Activated CD4-positive, alpha-beta T cell treated with anti-CD3 and anti-CD28 coated beads, Interleukin-2, amount 50 U/mL, for 1 hour (primary cell): ENCODE measurements at regions not wholly inside any gene's neighbourhood (a gene's known extent, or its start where the extent isn't known, plus 50 kb on each side); places are given as distances from the start of the nearest gene placed in this dataset.

Source experiments
- DNase-seq: peaks from one replicate; pipeline ENCODE4 v3.0.0-alpha.2; 2020

DNA sequence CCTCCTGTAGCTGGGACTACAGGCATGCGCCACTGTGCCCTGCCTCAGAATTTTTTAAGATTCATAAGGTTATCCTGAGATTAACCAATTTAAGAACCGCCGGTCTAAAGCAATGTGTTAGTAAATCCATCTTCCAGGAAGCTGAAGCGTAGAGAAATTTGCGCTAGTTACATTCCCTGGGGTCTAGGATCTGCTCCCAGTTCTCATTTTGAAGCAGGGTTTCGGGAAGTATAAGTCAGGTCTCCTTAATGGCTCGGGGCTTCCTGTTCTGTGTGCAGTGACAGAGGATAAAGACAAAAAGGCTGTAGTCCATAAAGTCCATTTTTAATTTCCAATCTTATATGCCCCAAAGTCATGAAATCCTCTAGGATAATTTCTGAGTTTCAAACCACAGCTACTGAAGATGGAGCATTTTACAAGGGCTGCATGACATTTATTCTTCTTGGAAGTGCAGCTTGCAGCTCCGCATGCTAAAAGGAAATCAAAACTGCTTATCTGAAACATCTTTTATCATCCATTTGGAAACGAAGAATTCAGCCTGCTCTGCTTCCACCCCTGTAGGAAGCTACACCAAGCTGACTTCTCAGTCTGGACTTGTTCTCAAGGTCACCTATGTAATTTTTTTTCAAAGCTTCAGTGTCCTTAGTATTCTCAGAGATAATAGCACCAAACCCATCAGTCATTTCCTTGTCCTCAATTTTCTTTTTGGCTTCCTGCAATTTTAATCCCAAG lies 326.1 kb downstream of the PRL start:
- DNase-seq: no peak

DNA sequence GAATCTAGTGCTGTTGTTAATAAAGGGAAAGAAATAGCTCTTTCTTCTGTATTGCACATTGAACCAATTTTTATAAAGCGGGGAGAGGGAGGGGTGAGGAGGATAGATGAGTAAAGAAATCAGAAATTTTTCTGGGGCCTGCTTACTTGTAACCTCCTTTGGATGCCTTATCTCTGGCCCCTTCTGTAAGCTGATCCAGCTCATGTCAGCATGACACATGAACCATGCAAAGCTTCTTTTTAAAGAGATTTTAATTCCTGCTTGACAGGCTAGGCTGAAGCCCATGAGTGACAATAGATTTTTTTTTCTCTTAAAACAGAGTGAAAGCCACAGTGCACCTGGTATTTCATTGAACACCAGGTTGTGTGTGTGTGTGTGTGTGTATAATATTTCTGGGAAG lies 325.3 kb downstream of the PRL start:
- no peak for DNase-seq

DNA sequence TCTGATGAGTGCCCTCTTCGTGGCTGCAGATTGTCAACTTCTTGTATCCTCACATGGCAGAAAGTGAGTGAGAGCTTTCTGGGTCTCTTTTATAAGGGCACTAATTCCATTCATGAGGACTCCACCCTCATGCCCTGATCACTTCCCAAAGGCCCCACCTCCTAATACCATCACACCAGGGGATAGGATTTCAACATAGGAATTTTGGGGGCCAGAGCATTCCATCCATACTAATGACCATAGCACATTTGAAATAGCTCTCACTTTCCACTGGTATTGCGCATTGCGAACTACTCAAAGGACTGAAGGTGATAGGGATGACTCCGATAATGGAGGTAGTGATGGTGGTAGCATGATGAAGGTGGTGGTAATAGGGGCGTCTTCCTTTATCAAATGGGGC lies 324.3 kb downstream of the PRL start:
- no peak for DNase-seq

DNA sequence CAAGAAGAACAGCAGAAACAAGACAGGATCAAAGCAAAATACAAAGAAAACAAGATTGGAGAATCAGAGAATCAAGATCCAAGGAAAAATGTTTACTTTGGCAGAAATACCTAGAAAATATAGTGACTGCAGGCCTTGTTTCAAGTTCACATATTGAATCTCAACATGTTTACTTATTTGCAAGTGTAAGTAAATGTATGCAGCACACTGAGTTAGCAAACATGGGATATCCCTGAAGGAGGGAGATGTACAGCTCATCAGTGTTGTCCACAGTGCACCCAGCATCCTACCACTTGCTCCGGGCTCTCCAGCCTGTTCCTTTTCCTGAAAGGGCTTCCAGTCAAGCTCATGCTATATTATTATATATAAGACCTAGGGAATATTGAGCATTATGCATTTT lies 319.5 kb downstream of the PRL start:
- no peak for DNase-seq

DNA sequence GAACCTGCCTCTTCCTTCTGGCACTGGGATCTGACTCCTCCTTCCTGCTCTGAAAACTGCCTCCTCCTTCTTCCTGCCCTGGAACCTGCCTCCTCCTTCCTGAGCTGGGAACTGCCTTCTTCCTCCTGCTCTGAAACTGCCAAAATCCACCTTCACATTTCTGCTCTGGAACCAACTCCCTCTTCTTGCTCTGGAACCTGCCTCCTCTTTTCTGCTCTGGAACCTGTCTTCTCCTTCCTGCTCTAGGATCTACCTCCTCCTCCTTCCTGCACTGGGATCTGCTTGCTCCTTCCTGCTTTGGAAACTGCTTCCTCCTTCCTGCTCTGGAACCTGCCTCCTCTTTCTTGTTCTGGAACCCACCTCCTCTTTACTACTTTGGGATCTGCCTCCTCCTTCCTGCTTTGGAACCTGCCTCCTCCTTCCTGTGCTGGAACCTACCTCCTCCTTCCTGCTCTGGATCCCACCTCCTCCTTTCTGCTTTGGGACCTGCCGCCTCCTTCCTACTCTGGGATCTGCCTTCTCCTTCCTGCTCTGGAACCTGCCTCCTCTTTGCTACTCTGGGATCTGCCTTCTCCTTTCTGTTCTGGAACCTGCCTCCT lies 315.5 kb downstream of the PRL start:
- no peak for DNase-seq

DNA sequence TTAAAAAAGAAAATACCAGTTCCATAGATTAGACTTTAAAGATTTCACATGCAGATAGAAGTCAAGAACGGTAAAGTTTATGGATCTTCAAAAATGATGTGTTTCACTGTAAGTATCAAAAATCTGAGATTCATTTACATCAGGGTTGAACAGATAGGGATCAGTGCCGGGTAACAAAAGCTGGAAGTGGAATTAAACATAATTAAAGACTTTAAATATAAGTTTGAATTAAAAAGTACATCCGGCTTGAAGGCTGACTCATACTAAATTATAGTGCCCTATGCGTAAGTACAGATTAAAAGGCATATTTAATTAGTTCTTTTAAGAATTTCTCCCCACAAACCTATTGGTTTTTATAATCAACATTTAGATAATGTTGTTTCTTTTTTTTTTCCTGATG lies 312.7 kb downstream of the PRL start:
- DNase-seq: no peak

DNA sequence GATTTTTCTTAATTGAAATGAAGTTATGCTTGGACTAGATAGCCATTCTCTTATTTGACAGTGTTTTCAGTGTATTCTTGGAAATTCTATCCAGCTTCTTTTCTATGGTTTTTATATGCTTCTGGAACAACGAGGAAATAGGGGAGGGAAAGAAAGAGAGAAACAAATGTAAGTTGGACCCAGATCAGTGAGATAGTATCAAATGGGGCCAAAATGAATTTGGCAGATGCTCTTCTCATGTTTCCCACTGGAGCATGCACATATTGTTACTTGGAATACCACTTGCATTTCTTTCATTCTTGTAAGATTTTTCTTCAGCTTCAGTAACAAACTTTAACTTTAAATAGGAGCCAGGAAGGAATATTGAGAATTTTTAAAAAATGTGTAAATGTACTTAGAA lies 312.3 kb downstream of the PRL start:
- DNase-seq: no peak

DNA sequence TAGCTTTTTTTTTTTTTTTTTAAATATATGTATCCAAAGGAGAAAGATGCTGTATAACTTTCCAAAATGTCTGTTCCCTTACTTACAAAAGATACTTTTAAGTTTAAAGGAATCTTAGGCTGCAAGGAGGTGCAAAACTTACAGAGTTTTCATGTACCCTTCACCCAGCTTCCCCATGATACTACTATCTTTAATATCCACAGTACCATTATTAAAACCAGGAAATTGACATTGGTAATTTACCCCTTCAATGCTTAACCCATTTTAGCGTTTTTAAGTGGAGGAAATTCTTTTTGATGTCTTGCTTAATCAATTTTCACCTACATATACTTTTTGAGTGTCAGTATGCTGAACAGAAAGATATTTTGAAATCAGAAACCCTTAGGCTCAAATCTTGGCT lies 310.9 kb downstream of the PRL start:
- no peak for DNase-seq

DNA sequence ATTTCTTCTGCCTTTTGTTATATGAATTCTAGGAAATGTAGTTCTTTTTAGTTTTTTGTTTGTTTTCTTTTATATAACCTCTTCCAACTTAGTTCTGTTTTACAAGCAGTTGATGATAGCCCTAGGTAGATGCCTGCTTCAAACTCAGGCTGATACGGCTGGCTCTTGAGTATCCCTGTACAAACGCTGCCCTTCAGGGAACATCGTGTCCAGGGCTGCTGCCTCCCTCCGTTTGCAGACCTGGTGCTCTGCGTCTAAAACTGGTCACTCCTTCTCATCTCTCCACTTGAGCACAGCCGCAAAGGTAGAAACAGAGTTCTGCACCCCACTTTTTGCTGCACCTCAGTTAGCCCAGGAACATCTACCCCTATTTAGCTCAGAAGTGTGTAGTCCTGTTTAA lies 310.1 kb downstream of the PRL start:
- no peak for DNase-seq

DNA sequence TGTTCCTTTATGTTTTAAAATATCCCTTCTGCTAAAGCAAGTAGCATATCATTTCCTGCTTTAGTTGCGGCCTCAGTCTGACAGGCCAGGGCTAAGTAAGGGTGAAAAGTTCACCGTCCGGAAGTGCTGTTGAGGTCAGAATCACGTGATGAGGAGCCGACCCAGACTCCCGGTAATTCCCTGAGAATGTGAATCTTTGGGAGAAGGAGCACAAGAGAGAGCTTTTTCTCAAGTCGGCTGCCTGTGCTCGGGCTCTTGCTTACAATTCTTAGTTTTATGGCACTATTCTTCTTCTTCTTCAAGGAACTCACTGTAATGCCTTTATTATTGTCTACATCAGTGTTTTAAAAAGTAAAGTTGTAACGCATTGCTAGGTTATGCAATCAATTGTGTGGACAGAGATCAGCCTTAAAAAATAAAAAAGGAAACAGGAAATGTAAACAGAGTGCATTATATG lies 309.3 kb downstream of the PRL start:
- DNase-seq: no peak

DNA sequence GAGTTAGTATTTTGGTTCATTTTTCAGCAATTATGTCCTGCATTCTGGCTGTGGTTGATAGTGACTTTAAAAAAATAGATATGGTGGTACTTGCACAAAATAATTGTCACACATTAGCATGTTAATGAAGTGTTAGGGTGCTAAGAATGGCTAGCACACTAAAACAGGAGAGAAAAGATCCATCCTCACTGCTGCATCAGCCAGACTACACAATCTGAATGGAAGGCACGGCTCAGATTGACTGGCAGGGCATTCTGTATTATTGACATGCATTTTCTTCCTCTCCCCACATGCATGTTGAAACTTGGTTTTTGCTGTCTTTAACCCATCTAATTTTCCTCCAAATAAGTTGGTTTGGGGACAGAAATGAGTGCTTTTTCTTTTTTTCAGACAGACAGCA lies 306.3 kb downstream of the PRL start:
- DNase-seq: no peak

DNA sequence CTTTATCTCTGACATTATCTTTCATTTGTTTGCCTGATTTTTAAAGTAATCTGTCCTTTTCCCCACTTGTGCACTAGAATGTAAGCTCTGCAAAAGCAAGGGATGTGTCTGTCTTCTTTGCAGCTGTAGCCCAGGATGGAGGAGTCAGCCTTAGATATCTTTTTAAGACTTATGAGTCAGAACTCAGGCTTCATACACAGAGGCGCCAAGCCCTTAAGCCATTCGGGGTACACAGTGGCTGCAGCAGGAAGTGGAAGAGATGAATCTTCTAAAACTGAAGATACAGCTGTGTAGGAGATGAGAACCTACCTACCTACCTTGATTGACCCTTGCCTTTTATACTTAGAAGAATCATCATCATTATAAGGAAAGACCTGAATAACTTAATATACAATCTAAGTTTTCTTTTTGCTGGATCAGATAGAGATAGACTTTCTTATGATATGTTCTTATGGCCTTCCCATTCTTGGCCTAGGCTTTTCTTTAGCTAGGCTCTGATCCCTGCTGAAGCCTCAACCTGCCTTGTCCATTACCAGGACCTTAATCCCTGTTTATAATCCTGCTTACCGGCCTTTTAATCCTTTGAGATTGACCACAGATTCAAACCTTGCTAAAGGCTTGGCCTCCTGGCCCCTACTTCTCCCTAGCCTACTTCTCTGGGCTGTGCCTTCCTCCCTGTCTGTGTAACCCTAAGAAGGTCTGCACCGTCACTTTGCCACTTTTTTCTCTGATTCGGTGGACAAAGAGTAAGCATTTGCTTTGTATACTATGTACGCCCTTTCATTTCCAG lies 304.5 kb downstream of the PRL start:
- no peak for DNase-seq

DNA sequence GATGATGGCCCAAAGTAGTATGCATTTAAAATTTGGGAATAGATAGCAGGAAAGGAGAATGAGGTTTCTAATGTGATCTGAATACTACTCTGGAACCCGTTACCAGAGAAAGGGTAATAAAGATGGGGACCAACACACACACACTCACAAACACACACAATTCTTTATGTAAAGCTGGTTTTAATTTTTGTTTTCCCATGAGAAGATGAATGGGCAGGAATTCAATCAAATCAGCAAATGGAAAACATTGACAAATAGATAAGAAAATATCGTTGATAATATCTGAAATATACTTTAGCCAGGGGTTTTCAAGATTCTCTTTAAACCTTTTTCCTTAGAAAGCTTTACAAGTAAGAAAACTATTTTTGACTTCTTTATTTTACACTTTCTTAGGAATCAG lies 303.0 kb downstream of the PRL start:
- DNase-seq: no peak

DNA sequence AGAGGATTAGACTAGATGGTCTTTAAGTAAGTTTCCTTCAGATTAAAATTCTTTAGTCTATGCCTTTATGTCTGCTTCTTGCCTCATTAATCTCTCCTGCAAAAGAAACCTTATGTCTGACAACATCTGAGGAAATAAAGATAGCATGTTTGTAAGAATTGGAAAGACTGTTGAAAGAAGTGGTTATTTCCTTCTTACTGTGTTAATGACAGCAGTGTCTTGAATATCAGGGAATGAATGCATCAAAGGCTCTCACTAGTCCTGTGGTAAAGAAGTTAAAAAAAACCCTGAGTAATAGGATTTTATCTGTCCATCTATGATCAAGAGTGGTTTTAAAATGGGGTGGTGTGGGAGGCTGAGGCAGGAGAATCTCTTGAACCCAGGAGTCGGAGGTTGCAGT lies 302.0 kb downstream of the PRL start:
- DNase-seq: no peak

DNA sequence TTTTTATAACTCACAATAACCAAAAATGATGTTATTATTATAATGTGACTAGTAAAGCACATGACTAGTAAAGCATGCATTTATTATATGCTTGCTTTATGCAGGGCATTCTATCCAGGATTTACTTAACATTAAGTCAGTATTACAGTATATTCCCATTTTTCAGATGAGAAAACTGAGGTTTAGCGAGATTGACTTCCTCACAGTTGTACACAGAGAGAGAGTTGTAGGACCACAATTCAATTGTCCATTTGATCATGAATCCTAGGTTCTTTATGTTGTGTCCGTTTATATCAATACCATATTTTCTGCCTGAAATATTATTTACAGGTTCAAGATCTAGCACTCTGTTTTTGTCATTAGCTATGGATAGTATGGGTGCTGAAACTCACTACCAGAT lies 301.5 kb downstream of the PRL start:
- no peak for DNase-seq

DNA sequence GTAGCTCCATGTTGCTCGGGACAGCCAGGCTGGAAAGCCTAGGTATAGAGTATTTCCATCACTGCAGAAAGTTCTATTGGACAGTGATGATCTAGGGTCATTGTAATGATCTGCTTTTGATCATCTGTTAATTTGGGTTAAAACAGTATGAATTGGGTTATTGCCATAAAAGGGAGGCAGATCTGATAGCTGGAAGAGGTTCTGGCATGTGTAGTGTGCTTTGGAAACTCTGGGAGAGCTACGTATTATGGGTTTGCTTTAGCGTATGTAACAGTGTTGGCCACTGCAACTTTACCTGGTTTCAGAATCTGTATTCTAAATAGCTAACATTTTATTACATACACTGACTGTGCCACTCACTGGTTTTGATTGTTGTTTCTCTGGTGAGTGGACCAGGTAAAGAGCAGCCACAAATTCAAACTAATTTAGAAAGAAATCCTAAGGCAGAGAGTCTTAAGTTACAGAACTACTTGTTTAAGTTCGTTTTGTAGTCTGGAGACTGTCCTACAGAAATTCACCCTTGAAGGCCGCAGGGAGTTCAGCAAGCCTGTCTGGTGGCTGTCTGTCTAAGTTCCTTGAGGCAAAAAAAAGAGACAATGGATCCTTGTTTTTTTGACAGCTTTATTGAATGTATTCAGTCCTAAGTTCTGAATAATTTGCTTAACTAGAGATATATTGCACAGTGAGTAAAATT lies 300.3 kb downstream of the PRL start:
- no peak for DNase-seq

DNA sequence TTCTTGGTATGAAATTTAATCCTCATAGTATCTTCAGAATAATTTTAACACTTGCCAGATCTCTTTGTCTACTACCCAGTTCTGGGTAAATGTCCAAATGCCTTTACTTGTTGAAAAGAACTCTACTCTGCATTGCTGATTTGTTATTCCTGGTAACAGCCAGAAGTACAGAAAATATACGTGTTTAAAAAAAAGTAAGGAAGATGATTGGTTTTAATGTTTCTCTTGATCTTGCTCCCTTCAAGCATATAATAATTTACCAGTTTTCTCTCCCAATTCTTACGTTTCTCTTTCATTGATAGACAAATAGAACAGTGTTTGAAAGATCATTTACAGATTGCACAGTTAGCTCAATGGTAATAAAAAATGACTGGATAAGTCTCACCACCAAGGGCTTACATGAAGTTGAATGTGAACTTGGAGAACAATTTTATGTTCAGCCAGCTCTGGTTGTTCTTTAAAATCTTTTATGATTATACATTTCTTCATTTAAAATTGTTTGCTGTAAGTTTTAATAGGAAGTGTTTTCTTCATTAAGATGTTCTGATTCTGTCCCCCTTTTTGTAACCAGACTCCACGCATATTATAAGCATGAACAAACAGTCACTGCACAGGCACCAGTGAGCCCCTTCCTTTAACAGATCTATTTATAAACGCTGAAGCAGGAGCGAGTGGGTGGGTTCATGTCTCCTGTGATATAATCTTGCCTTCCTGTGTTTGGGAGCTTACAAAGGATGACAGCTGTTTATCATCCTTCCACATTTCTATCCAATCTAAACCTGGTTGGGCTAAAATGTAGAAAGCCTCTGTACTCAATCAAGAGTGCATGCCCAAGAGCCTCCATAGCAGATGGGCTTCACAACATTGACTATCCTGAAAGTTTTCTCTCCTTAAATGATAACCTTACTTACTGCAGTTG lies 299.5 kb downstream of the PRL start:
- DNase-seq: no peak

DNA sequence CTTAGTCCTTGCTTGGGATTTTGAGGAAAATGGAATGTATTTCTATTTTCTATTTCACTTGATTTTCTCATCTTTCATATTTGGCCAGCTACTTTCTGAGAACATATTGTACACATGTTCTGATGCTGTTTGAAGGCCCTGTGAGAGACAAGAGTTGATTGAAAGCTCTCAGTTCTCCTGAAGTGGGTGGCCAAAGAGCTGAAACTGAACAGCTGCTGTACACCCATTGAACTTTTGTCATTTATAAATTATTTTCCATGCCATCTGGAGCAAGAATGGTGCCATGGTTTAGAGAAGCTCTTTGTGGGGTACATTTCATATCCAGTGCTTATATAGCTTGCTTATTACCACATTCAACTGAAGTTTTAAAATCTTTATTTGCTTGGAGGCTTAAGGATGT lies 298.3 kb downstream of the PRL start:
- no peak for DNase-seq

DNA sequence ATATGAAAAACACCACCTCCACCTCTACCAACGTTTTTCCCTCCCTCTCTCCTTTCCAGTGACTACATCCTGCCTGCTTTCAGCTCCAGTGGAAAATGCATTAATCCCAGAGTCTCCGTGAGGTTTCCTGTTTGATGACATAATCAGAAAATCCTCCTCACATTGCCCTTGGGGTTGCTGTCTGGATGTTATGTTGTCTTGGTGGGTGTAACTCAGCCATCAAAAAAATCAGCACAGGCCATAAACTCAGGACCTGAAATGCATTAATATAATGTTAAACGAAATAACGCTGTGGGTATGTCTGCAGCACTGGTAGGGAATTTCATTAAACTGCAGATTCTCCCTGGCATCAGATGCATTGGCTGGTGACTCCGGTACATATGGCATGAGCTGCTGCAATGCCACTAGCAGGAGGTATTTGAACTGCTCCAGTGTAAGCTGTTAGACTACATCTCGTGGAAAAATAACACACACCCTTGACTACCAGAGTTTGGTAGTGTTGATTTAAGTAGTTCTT lies 297.8 kb downstream of the PRL start:
- DNase-seq: no peak

DNA sequence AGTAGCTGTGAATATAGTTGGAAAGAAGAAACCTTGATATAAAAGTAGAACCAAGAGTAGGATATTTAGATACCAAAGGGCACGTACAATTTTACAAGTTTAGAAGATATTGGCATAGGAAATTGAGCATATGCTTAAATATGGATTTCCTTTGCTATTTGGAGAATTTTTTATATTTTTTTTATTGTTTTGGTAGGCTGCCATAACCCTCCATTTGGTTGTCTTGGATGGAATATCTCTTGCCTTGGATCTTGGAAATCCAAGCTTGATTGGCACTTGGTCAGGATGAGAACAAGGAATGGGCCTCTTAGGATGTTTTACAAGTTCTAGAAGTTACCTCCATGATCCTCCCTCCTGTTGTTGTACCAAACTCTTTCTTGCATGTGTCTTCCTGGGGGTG lies 297.1 kb downstream of the PRL start:
- no peak for DNase-seq

DNA sequence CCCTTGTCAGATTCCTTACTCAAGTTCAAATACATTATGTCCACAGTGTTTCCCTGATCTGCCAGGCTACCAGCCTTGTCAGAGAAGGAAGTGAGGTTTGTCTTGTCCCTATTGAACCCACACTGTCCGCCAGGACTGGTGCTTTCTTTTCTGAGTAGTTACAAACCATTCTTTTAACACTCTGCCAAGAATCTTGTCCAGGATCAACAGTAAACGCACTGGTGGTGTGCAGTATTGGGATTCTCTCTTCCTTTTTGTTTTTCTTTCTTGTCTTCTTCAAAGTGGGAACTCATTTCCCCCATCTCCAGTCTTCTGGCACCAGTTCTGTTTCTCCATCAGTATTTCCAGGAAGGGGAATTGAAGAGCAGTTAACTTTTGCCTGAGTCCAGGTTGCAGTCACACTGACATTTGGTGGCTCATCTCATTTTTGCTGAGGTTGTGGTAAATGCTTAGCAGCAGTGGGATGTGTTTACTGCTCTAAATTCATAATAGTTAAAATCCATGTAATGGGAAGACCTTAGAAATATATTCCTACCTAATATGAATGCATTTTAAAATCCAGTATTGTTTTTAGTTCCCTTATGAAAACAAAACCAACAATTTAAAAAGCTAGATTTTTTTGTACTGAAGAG lies 295.3 kb downstream of the PRL start:
- no peak for DNase-seq

DNA sequence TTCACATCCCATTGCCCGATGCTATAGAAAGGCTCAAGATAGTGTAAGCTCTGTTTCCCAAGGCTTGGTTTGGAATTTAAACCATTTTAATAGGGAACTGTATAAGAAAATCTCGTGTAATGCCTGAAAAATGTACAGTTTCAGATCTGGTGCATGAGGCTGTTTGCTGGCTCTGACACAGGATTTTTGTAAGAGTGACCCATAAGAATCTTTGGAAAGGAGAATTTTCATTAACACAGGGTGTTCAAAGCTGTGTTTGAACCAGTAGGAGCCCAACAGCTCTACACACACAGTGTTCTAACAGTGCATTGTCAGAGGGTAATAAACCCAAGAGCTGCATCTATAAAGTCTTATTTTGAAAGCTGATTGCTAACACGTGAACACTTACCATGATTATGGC lies 293.5 kb downstream of the PRL start:
- no peak for DNase-seq
